H1 (cell line): ENCODE measurements at regions not wholly inside any gene's neighbourhood (a gene's known extent, or its start where the extent isn't known, plus 50 kb on each side); places are given as distances from the start of the nearest gene placed in this dataset.

ENCODE experiments used
- CTCF ChIA-PET: fragments of 300-600 bp; sonication (Branson Sonifier 250); formaldehyde crosslinking; loops from one replicate; lab custom pipeline; 2021; ENCODE audit not compliant: partially characterized antibody; lab: Charles Lee
- POLR2A ChIA-PET: fragments of 300-600 bp; sonication (Branson Sonifier 250); formaldehyde crosslinking; loops from one replicate; lab custom pipeline; 2021; ENCODE audit warnings: inconsistent platforms; ENCODE audit not compliant: partially characterized antibody; lab: Charles Lee
- DNase-seq, 2 experiments: peaks; one replicate each; pipeline versions ENCODE4 v3.0.0 to v3.0.0-alpha.2; 2010 to 2022; ENCODE audit warnings: low spot score in 2 of 2, low read depth in 1 of 2, mixed read lengths in 1 of 2
- FAIRE-seq: peaks from 2 replicates; lab custom pipeline; 2011; peaks lifted over from hg19 to GRCh38; lab: Jason Lieb, UNC
- H2AFZ ChIP-seq: 2 replicates; pipeline ENCODE4 v1.8.1; 2012; ENCODE audit warnings: low read length, inconsistent platforms
- H2AK5ac ChIP-seq: 2 replicates; pipeline ENCODE4 v1.6.1; 2013; ENCODE audit warnings: low read depth, low read length
- H2BK120ac ChIP-seq: replicated peaks from 2 replicates; pipeline ENCODE3; 2013; ENCODE audit warnings: low read depth, low read length, inconsistent platforms
- H2BK12ac ChIP-seq: 2 replicates; pipeline ENCODE4 v1.6.1; 2013; ENCODE audit warnings: low read depth, low read length
- H2BK15ac ChIP-seq: 2 replicates; pipeline ENCODE4 v1.6.1; 2013; ENCODE audit warnings: low read length
- H2BK20ac ChIP-seq: 2 replicates; pipeline ENCODE4 v1.6.1; 2013; ENCODE audit warnings: low read length
- H2BK5ac ChIP-seq: 2 replicates; pipeline ENCODE4 v1.6.1; 2013; ENCODE audit warnings: low read depth, low read length
- H3K14ac ChIP-seq: 2 replicates; pipeline ENCODE4 v1.6.1; 2013; ENCODE audit warnings: inconsistent platforms; ENCODE audit not compliant: insufficient read length
- H3K18ac ChIP-seq: 2 replicates; pipeline ENCODE4 v1.6.1; 2013; ENCODE audit warnings: low read length; ENCODE audit errors: extremely low read depth
- H3K23ac ChIP-seq: 2 replicates; pipeline ENCODE4 v1.6.1; 2013; ENCODE audit warnings: inconsistent platforms; ENCODE audit not compliant: insufficient read length
- H3K23me2 ChIP-seq: 2 replicates; pipeline ENCODE4 v1.6.1; 2013; ENCODE audit warnings: low read depth, low read length
- H3K27ac ChIP-seq: 2 replicates; pipeline ENCODE4 v1.6.1; 2011; ENCODE audit warnings: low read depth, low read length, inconsistent platforms
- H3K27me3 ChIP-seq, 4 experiments: replicated peaks in 1 of 4; 1 replicate in 1 of 4; 2 replicates in 3 of 4; pipeline versions ENCODE4 v1.6.1 to v1.8.1; 2011 to 2013; ENCODE audit warnings: low read length in 3 of 4, mild to moderate bottlenecking in 3 of 4, inconsistent platforms in 2 of 4, mixed read lengths in 2 of 4, moderate library complexity in 1 of 4; ENCODE audit not compliant: control insufficient read depth in 3 of 4, insufficient read depth in 3 of 4; ENCODE audit errors: extremely low read depth in 1 of 4
- H3K36me3 ChIP-seq, 4 experiments: 2 replicates each; pipeline versions ENCODE4 v1.6.1 to v1.8.1; 2011 to 2013; ENCODE audit warnings: mild to moderate bottlenecking in 4 of 4, low read length in 3 of 4, moderate library complexity in 2 of 4, control low read depth in 1 of 4, inconsistent platforms in 1 of 4; ENCODE audit not compliant: insufficient read depth in 4 of 4, control insufficient read depth in 2 of 4
- H3K4ac ChIP-seq: replicated peaks from 2 replicates; pipeline ENCODE3; 2013; ENCODE audit warnings: low read length, low read depth, mixed read lengths, inconsistent platforms; ENCODE audit not compliant: insufficient read length
- H3K4me1 ChIP-seq, 4 experiments: replicated peaks in 1 of 4; 1 replicate in 1 of 4; 2 replicates in 3 of 4; pipeline versions ENCODE4 v1.6.1 to v1.8.1; 2011 to 2013; ENCODE audit warnings: low read length in 3 of 4, inconsistent platforms in 2 of 4, mixed read lengths in 1 of 4; ENCODE audit not compliant: insufficient read depth in 4 of 4, control insufficient read depth in 3 of 4
- H3K4me2 ChIP-seq, 2 experiments: 2 replicates each; pipeline versions ENCODE4 v1.6.1 to v1.8.1; 2011 to 2013; ENCODE audit warnings: low read depth in 2 of 2, low read length in 2 of 2, control low read depth in 1 of 2, inconsistent platforms in 1 of 2, mild to moderate bottlenecking in 1 of 2; ENCODE audit not compliant: insufficient read depth in 1 of 2
- H3K4me3 ChIP-seq, 4 experiments: fragments of 200-600, 300-600 bp in 1 of 4; sonication (generic), shearing (Covaris generic), sonication (Bioruptor Twin) in 1 of 4; 2 replicates each; pipeline versions ENCODE4 v1.5.1 to v1.8.1; 2011 to 2016; ENCODE audit warnings: low read length in 4 of 4, low read depth in 3 of 4, control low read depth in 2 of 4, inconsistent platforms in 2 of 4, mild to moderate bottlenecking in 2 of 4, mixed read lengths in 1 of 4, moderate library complexity in 1 of 4; ENCODE audit not compliant: insufficient read depth in 2 of 4; ENCODE audit errors: extremely low read depth in 1 of 4
- H3K56ac ChIP-seq: replicated peaks from 2 replicates; pipeline ENCODE3; 2013; ENCODE audit warnings: low read depth, mild to moderate bottlenecking, mixed read lengths, low read length, inconsistent platforms; ENCODE audit not compliant: insufficient read length
- H3K79me1 ChIP-seq: 2 replicates; pipeline ENCODE4 v1.6.1; 2013; ENCODE audit warnings: low read depth, low read length, control low read depth
- H3K79me2 ChIP-seq, 2 experiments: 2 replicates each; pipeline versions ENCODE4 v1.6.1 to v1.8.1; 2012 to 2013; ENCODE audit warnings: low read length in 2 of 2, mild to moderate bottlenecking in 2 of 2, inconsistent platforms in 1 of 2; ENCODE audit not compliant: insufficient read depth in 2 of 2, control insufficient read depth in 1 of 2
- H3K9ac ChIP-seq, 4 experiments: replicated peaks in 1 of 4; 1 replicate in 1 of 4; 2 replicates in 3 of 4; pipeline versions ENCODE4 v1.6.1 to v1.8.1; 2011 to 2013; ENCODE audit warnings: low read depth in 3 of 4, low read length in 3 of 4, control low read depth in 2 of 4, mild to moderate bottlenecking in 2 of 4, moderate library complexity in 2 of 4, inconsistent platforms in 1 of 4; ENCODE audit errors: extremely low read depth in 1 of 4
- H3K9me3 ChIP-seq, 2 experiments: 2 replicates each; pipeline versions ENCODE4 v1.6.1 to v1.8.1; 2012 to 2013; ENCODE audit warnings: mild to moderate bottlenecking in 2 of 2, moderate library complexity in 2 of 2, control low read depth in 1 of 2, inconsistent platforms in 1 of 2, low read depth in 1 of 2, low read length in 1 of 2, mixed read lengths in 1 of 2; ENCODE audit not compliant: insufficient read depth in 2 of 2
- H4K20me1 ChIP-seq, 2 experiments: replicated peaks in 1 of 2; 2 replicates each; pipeline versions ENCODE3 to v1.8.1; 2011 to 2013; ENCODE audit warnings: inconsistent platforms in 2 of 2, low read length in 2 of 2, mild to moderate bottlenecking in 1 of 2; ENCODE audit not compliant: insufficient read depth in 2 of 2, control insufficient read depth in 1 of 2
- H4K5ac ChIP-seq: 2 replicates; pipeline ENCODE4 v1.6.1; 2013; ENCODE audit warnings: low read length, low read depth, mixed read lengths, inconsistent platforms; ENCODE audit not compliant: insufficient read length
- H4K8ac ChIP-seq: 2 replicates; pipeline ENCODE4 v1.8.0; 2013; ENCODE audit warnings: mild to moderate bottlenecking, moderate library complexity, low read length, inconsistent platforms; ENCODE audit not compliant: insufficient read depth; ENCODE audit errors: extremely low read depth
- H4K91ac ChIP-seq: replicated peaks from 2 replicates; pipeline ENCODE3; 2013; ENCODE audit warnings: low read length, mixed read lengths, inconsistent platforms; ENCODE audit not compliant: insufficient read length
- CTBP2 ChIP-seq: IDR thresholded peaks from 2 replicates; pipeline ENCODE4 v1.7.0; 2011; ENCODE audit warnings: borderline replicate concordance, mild to moderate bottlenecking, moderate library complexity, mixed read lengths, low read length; ENCODE audit not compliant: insufficient read depth, insufficient read length
- EGR1 ChIP-seq: IDR thresholded peaks from 2 replicates; pipeline ENCODE4 v1.6.1; 2011; ENCODE audit warnings: low read depth, low read length, borderline replicate concordance
- EZH2 ChIP-seq: fragments of 200-600 bp; sonication (generic); IDR thresholded peaks from 2 replicates; pipeline ENCODE4 v1.7.1; 2012; ENCODE audit warnings: low read depth, mild to moderate bottlenecking, moderate library complexity, low read length, inconsistent platforms; ENCODE audit not compliant: severe bottlenecking
- GABPA ChIP-seq: IDR thresholded peaks from 2 replicates; pipeline ENCODE4 v1.6.1; 2011; ENCODE audit warnings: mild to moderate bottlenecking, low read length, moderate library complexity, borderline replicate concordance; ENCODE audit not compliant: insufficient read depth
- NANOG ChIP-seq: IDR thresholded peaks from 2 replicates; pipeline ENCODE4 v1.6.1; 2011; ENCODE audit warnings: low read length, low read depth, mild to moderate bottlenecking, inconsistent platforms; ENCODE audit not compliant: insufficient read depth, poor library complexity, severe bottlenecking
- NRF1 ChIP-seq: IDR thresholded peaks from 2 replicates; pipeline ENCODE4 v1.6.1; 2011; ENCODE audit warnings: mild to moderate bottlenecking, low read depth, low read length, improper control_type of control experiment
- POLR2AphosphoS5 ChIP-seq: IDR thresholded peaks from 2 replicates; pipeline ENCODE4 v1.6.1; 2011; ENCODE audit warnings: low read depth, low read length
- SIX5 ChIP-seq: IDR thresholded peaks from 2 replicates; pipeline ENCODE4 v1.6.1; 2011; ENCODE audit warnings: mild to moderate bottlenecking, low read depth, low read length
- TCF12 ChIP-seq: IDR thresholded peaks from 2 replicates; pipeline ENCODE4 v1.6.1; 2011; ENCODE audit warnings: low read depth, mild to moderate bottlenecking, low read length
- YY1 ChIP-seq: IDR thresholded peaks from 2 replicates; pipeline ENCODE4 v1.6.1; 2011; ENCODE audit warnings: low read depth, mild to moderate bottlenecking, low read length
- WGBS, 2 experiments: shearing (Covaris generic) in 1 of 2; methylation state at CpG; one replicate each; pipeline versions ENCODE4 v1.1.6 to v1.1.7; 2013 to 2015; ENCODE audit warnings: low lambda C conversion rate in 2 of 2, mixed read lengths in 2 of 2, inconsistent platforms in 1 of 2, low coverage in 1 of 2, missing lambda C conversion rate in 1 of 2; ENCODE audit not compliant: insufficient replicate concordance in 2 of 2, insufficient coverage in 1 of 2, insufficient read length in 1 of 2; ENCODE audit errors: extremely low coverage in 1 of 2, missing lambda C conversion rate in 1 of 2; 5-methylcytosine and 5-hydroxymethylcytosine counted together

DNA sequence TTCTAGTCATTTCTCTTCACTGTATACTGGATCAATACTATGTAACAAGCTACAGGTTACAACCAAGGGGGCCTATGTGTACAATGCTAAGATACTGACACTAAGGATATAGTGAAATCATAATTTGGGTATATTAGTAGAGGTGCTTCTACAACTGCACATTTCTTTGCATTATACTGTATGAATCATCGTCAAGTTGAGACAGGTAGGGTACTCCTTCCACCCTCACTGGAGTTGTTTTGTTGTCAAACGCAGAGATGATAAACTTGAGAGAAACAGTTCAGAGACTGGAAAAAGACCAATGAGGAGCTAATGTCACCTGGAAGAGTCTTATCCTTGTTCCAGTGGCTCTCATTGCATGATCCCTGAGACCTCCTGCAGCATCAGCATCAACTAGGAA lies 208.2 kb upstream of the PRPS1L1 start:
- H3K9ac ChIP-seq: no peak overlapping the region
- POLR2A ChIA-PET: no interaction called here
- no peak overlapping the region for H3K4ac ChIP-seq
- no peaks in the 10 kb centered on the region for H3K79me2 ChIP-seq
- H3K14ac ChIP-seq: no peak overlapping the region
- TF ChIP-seq EZH2 (no peak), GABPA (no peak), NANOG (no peak), EGR1 (no peak), YY1 (no peak), SIX5 (no peak), NRF1 (no peak), CTBP2 (no peak), TCF12 (no peak), POLR2AphosphoS5 (no peak)
- no peak overlapping the region for H2BK12ac ChIP-seq
- H2AK5ac ChIP-seq: no peak overlapping the region
- no peak overlapping the region for H2BK120ac ChIP-seq
- H4K8ac ChIP-seq: no peak overlapping the region
- H2BK15ac ChIP-seq: no peak overlapping the region
- H2BK20ac ChIP-seq: no peak overlapping the region
- CTCF ChIA-PET: interaction anchor here (1.3 to 1.5 kb wide), 2 partner anchors 18 to 117 kb away, joined by 3 read pairs; no protein-coding TSS in a partner anchor
- H3K18ac ChIP-seq: no peak overlapping the region
- H2BK5ac ChIP-seq: no peak overlapping the region
- H3K27ac ChIP-seq: no peak overlapping the region
- DNase-seq: no peak
- H3K23me2 ChIP-seq: no peaks in the 10 kb centered on the region
- H4K20me1 ChIP-seq: no peaks in the 10 kb centered on the region
- H3K27me3 ChIP-seq: no peaks in the 10 kb centered on the region
- no peaks in the 10 kb centered on the region for H3K79me1 ChIP-seq
- no peaks in the 10 kb centered on the region for H3K36me3 ChIP-seq
- H3K23ac ChIP-seq: no peak overlapping the region
- H3K4me2 ChIP-seq: no peak overlapping the region
- no peak overlapping the region for H4K91ac ChIP-seq
- WGBS, 2 experiments: 91% methylated on average over 2 of the region's 2 CpGs; no CpG with 5 or more reads in 1 of the 2 experiments
- H3K4me3 ChIP-seq: no peak overlapping the region
- no peaks in the 10 kb centered on the region for H3K4me1 ChIP-seq
- H4K5ac ChIP-seq: no peak overlapping the region
- no peak overlapping the region for H2AFZ ChIP-seq
- FAIRE-seq: no peak
- no peak overlapping the region for H3K56ac ChIP-seq
- H3K9me3 ChIP-seq: no peaks in the 10 kb centered on the region
